ENCODE measurements at regions not wholly inside any gene's neighbourhood (a gene's known extent, or its start where the extent isn't known, plus 50 kb on each side); places are given as distances from the start of the nearest gene placed in this dataset.

- no peak for DNase-seq
- H3K36me3 ChIP-seq, result no peaks in the 10 kb centered on the region
- H3K27me3 ChIP-seq (ENCODE audit: insufficient read depth, low read depth, severe bottlenecking), result peaks cover 11% of the 10 kb centered on the region
- no peak for TF ChIP-seq CTCF (IDR thresholded peaks at IDR 0.05; ENCODE audit: low read depth, low read length)
- no peak overlapping the region for H3K4me3 ChIP-seq (ENCODE audit: low read depth, low read length)
- no peak overlapping the region for H3K27ac ChIP-seq
- H3K9me3 ChIP-seq (ENCODE audit: severe bottlenecking), result no peaks in the 10 kb centered on the region
Observed at GRCh38 chr7:21125297-21125696, 302.6 kb upstream of the SP4 start.

- Histone ChIP-seq H3K9me3 (ENCODE audit: severe bottlenecking) (no peaks in the 10 kb centered on the region), H3K27ac (no peak overlapping the region)
- DNase-seq, result no peak
Observed at GRCh38 chr7:21128062-21128817, 299.6 kb upstream of the SP4 start.

GRCh38 chr7:21131897-21132296 lies 296.0 kb upstream of the SP4 start:
- no peak for TF ChIP-seq CTCF (IDR thresholded peaks at IDR 0.05; ENCODE audit: low read depth, low read length)
- Histone ChIP-seq H3K9me3 (ENCODE audit: severe bottlenecking) (no peaks in the 10 kb centered on the region), H3K4me3 (ENCODE audit: low read depth, low read length) (no peak overlapping the region), H3K27me3 (ENCODE audit: insufficient read depth, low read depth, severe bottlenecking) (peaks cover 16% of the 10 kb centered on the region), H3K36me3 (no peaks in the 10 kb centered on the region), H3K27ac (no peak overlapping the region)
- DNase-seq, result no peak

More at GRCh38 chr7:21128062-21128817, 299.6 kb upstream of the SP4 start:
- Histone ChIP-seq H3K27me3 (ENCODE audit: insufficient read depth, low read depth, severe bottlenecking) (peaks cover 21% of the 10 kb centered on the region), H3K36me3 (no peaks in the 10 kb centered on the region), H3K4me3 (ENCODE audit: low read depth, low read length) (no peak overlapping the region)
- TF ChIP-seq CTCF (IDR thresholded peaks at IDR 0.05; ENCODE audit: low read depth, low read length), result no peak

- no peak for DNase-seq
- H3K27ac ChIP-seq, result no peak overlapping the region
- no peak for TF ChIP-seq CTCF (IDR thresholded peaks at IDR 0.05; ENCODE audit: low read depth, low read length)
- H3K4me3 ChIP-seq (ENCODE audit: low read depth, low read length), result no peak overlapping the region
- H3K36me3 ChIP-seq, result no peaks in the 10 kb centered on the region
- H3K9me3 ChIP-seq (ENCODE audit: severe bottlenecking), result no peaks in the 10 kb centered on the region
- peaks cover 24% of the 10 kb centered on the region for H3K27me3 ChIP-seq (ENCODE audit: insufficient read depth, low read depth, severe bottlenecking)
Observed at GRCh38 chr7:21134631-21135030, 293.3 kb upstream of the SP4 start.

- H3K9me3 ChIP-seq (ENCODE audit: severe bottlenecking), result no peaks in the 10 kb centered on the region
- no peaks in the 10 kb centered on the region for H3K36me3 ChIP-seq
- TF ChIP-seq CTCF (IDR thresholded peaks at IDR 0.05; ENCODE audit: low read depth, low read length), result no peak
- H3K4me3 ChIP-seq (ENCODE audit: low read depth, low read length), result no peak overlapping the region
- H3K27me3 ChIP-seq (ENCODE audit: insufficient read depth, low read depth, severe bottlenecking), result peaks cover 25% of the 10 kb centered on the region
- H3K27ac ChIP-seq, result no peak overlapping the region
- DNase-seq, result no peak
Observed at GRCh38 chr7:21135437-21135836, 292.4 kb upstream of the SP4 start.

- no peak for TF ChIP-seq CTCF (IDR thresholded peaks at IDR 0.05; ENCODE audit: low read depth, low read length)
- no peak overlapping the region for H3K27ac ChIP-seq
- no peaks in the 10 kb centered on the region for H3K9me3 ChIP-seq (ENCODE audit: severe bottlenecking)
- no peak for DNase-seq
- no peak overlapping the region for H3K4me3 ChIP-seq (ENCODE audit: low read depth, low read length)
- peaks cover 21% of the 10 kb centered on the region for H3K27me3 ChIP-seq (ENCODE audit: insufficient read depth, low read depth, severe bottlenecking)
- H3K36me3 ChIP-seq, result no peaks in the 10 kb centered on the region
Observed at GRCh38 chr7:21137640-21138039, 290.2 kb upstream of the SP4 start.

All from WERI-Rb-1 (cell line).